Suprapubic skin (tissue), 3 donors: ENCODE measurements at regions not wholly inside any gene's neighbourhood (a gene's known extent, or its start where the extent isn't known, plus 50 kb on each side); places are given as distances from the start of the nearest gene placed in this dataset.

ENCODE experiments used
- EP300 ChIP-seq: sonication (generic); formaldehyde crosslinking; IDR thresholded peaks from one replicate; pipeline ENCODE4 v1.6.1; 2017; ENCODE audit warnings: antibody characterized with exemption
- POLR2A ChIP-seq, 2 donors: fragments of 450-650 bp; IDR thresholded peaks; one replicate each; pipeline ENCODE4 v1.6.1; 2017; ENCODE audit warnings: antibody characterized with exemption in 2 of 2, mild to moderate bottlenecking in 2 of 2, moderate library complexity in 2 of 2
- TF ChIP-seq, protein P1 (sequence below), 2 donors: fragments of 200-600 bp in 1 of 2; fragments of 450-650 bp in 1 of 2; sonication (generic) in 1 of 2; IDR thresholded peaks; one replicate each; pipeline ENCODE4 v1.5.1; 2016 to 2019; ENCODE audit warnings: antibody characterized with exemption in 2 of 2, mild to moderate bottlenecking in 1 of 2, moderate library complexity in 1 of 2

DNA sequence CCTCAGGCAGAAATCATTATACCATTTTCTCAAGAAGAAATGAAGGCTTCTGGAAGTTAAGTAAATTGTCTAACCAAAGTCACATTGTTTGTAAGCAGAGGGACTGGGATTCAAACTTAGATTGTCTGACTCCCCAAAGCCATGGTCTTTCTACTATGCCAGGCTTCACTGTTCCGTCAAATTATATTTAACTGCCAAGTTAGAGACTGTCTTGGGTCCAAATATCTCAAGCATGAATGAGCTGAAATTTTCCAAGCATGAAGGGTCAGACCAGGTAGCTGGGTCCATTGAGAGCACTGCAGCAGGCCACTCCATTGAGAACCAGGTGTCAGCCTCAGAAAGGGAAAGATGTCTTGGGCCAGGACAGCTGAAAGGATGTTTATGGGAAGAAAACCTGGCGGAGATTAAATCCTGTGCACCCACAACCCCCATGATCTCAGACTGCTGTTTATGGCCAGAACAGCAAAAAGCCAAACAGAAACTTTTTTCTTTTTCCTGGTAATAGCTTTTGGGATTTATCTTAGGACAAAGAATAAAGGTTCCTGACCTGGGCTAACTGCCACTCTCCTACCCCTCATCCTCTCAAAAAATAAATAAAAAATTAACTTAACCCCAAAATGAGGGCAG lies 612.3 kb downstream of the INSC start:
- no peak for TF ChIP-seq EP300
- TF ChIP-seq POLR2A (IDR thresholded peaks at IDR 0.05) = no peak
- TF ChIP-seq, protein P1, sequence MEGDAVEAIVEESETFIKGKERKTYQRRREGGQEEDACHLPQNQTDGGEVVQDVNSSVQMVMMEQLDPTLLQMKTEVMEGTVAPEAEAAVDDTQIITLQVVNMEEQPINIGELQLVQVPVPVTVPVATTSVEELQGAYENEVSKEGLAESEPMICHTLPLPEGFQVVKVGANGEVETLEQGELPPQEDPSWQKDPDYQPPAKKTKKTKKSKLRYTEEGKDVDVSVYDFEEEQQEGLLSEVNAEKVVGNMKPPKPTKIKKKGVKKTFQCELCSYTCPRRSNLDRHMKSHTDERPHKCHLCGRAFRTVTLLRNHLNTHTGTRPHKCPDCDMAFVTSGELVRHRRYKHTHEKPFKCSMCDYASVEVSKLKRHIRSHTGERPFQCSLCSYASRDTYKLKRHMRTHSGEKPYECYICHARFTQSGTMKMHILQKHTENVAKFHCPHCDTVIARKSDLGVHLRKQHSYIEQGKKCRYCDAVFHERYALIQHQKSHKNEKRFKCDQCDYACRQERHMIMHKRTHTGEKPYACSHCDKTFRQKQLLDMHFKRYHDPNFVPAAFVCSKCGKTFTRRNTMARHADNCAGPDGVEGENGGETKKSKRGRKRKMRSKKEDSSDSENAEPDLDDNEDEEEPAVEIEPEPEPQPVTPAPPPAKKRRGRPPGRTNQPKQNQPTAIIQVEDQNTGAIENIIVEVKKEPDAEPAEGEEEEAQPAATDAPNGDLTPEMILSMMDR (IDR thresholded peaks at IDR 0.05) = no peak
